ENCODE measurements at regions not wholly inside any gene's neighbourhood (a gene's known extent, or its start where the extent isn't known, plus 50 kb on each side); places are given as distances from the start of the nearest gene placed in this dataset.

DNA sequence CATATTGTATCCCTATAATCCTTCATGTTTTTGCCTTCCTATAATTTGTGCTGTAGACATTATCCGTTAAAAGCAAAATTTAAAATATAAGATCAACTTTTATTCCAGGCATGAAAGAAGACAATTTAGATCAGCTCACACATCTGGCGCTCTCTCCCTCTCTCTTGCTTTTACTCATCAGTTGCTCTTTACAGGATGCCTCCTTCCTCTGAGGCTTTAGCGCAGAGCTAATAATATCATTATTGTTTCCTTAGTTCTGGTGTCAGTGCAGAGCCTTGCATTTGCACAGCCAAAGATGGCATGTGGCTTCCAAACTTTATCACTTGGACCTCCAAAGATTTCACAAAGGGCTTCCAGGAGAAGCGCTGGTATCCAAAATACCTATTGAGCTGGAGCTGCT is 295.1 kb downstream of the FGF9 start:
- no peak for TF ChIP-seq ZFX (IDR thresholded peaks at IDR 0.05; ENCODE audit: borderline replicate concordance)
- TF ChIP-seq, protein P1, sequence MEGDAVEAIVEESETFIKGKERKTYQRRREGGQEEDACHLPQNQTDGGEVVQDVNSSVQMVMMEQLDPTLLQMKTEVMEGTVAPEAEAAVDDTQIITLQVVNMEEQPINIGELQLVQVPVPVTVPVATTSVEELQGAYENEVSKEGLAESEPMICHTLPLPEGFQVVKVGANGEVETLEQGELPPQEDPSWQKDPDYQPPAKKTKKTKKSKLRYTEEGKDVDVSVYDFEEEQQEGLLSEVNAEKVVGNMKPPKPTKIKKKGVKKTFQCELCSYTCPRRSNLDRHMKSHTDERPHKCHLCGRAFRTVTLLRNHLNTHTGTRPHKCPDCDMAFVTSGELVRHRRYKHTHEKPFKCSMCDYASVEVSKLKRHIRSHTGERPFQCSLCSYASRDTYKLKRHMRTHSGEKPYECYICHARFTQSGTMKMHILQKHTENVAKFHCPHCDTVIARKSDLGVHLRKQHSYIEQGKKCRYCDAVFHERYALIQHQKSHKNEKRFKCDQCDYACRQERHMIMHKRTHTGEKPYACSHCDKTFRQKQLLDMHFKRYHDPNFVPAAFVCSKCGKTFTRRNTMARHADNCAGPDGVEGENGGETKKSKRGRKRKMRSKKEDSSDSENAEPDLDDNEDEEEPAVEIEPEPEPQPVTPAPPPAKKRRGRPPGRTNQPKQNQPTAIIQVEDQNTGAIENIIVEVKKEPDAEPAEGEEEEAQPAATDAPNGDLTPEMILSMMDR (IDR thresholded peaks at IDR 0.05), result no peak
- H3K27ac ChIP-seq, result no peak overlapping the region

- H3K27ac ChIP-seq, result no peak overlapping the region
- TF ChIP-seq, protein P1 (IDR thresholded peaks at IDR 0.05), result no peak
- TF ChIP-seq ZFX (IDR thresholded peaks at IDR 0.05; ENCODE audit: borderline replicate concordance), result no peak
Observed at GRCh38 chr13:21967871-21968270, 297.0 kb downstream of the FGF9 start.

DNA sequence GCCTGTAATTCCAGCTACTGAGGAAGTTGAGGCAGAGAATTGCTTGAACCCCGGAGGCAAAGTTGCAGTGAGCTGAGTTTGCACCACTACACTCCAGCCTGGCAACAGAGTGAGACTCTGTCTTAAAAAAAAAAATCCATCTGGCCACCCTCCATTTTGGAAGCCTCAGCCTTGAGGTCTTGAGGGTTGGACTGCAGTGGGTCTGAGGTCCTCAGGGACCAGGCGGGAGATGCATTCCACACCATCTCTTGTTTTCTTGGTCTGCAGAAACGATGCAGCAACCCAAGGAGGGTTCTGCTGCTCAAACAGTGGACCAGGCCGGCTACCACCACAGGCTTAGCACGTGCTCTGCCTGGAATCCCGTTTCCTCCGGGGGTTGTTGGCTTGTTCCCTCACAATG is 299.3 kb downstream of the FGF9 start:
- TF ChIP-seq ZFX (IDR thresholded peaks at IDR 0.05; ENCODE audit: borderline replicate concordance), result no peak
- no peak overlapping the region for H3K27ac ChIP-seq

DNA sequence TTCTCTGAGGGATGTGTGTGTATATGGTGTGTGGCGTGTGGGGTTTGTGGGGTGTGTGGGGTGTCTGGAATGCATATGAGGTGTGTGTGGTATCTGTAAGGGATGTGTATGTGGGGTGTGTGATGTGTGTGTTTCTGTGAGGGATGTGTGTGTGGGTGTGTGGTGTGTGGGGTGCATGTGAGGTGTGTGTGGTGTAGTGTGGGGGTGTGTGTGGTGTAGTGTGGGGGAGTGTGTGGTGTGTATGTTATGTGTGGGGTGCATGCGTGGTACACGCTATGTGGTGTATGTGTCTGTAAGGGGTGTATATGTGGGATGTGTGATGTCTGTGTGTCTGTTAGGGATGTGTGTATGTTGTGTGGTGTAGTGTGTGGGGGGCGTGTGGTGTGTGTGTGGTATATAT is 300.0 kb downstream of the FGF9 start:
- H3K27ac ChIP-seq, result no peak overlapping the region
- TF ChIP-seq, protein P1 (IDR thresholded peaks at IDR 0.05), result no peak
- TF ChIP-seq ZFX (IDR thresholded peaks at IDR 0.05; ENCODE audit: borderline replicate concordance), result no peak

GRCh38 chr13:21971662-21972621 is 301.1 kb downstream of the FGF9 start:
- no peak overlapping the region for H3K27ac ChIP-seq
- TF ChIP-seq, protein P1 (IDR thresholded peaks at IDR 0.05), result no peak
- no peak for TF ChIP-seq ZFX (IDR thresholded peaks at IDR 0.05; ENCODE audit: borderline replicate concordance)

GRCh38 chr13:21973437-21974125 is 302.7 kb downstream of the FGF9 start:
- H3K27ac ChIP-seq, result no peak overlapping the region
- TF ChIP-seq, protein P1 (IDR thresholded peaks at IDR 0.05), result no peak
- TF ChIP-seq ZFX (IDR thresholded peaks at IDR 0.05; ENCODE audit: borderline replicate concordance), result no peak

GRCh38 chr13:21974741-21975140 is 303.9 kb downstream of the FGF9 start:
- no peak for TF ChIP-seq ZFX (IDR thresholded peaks at IDR 0.05; ENCODE audit: borderline replicate concordance)
- TF ChIP-seq, protein P1 (IDR thresholded peaks at IDR 0.05), result no peak
- no peak overlapping the region for H3K27ac ChIP-seq

Data from 22Rv1 (cell line).